Keratinocyte (primary cell): ENCODE measurements at regions not wholly inside any gene's neighbourhood (a gene's known extent, or its start where the extent isn't known, plus 50 kb on each side); places are given as distances from the start of the nearest gene placed in this dataset.

Source experiments
- CTCF ChIP-seq, 3 experiments: IDR thresholded peaks in 1 of 3; conservative IDR thresholded peaks in 1 of 3; optimal IDR thresholded peaks in 1 of 3; 2 replicates in 2 of 3; 3 replicates in 1 of 3; pipeline versions ENCODE3 to v1.5.1; 2011; ENCODE audit warnings: low read length in 3 of 3, mild to moderate bottlenecking in 3 of 3, moderate library complexity in 2 of 3, control low read depth in 1 of 3, inconsistent platforms in 1 of 3; ENCODE audit not compliant: insufficient read depth in 2 of 3; ENCODE audit errors: extremely low read depth in 1 of 3
- EZH2 ChIP-seq: IDR thresholded peaks from one replicate; pipeline ENCODE4 v1.6.1; 2012; ENCODE audit warnings: inconsistent platforms, mild to moderate bottlenecking, low read length, moderate library complexity

- TF ChIP-seq CTCF (optimal IDR thresholded peaks at IDR 0.05 in 1 of 3, IDR thresholded peaks at IDR 0.05 in 1 of 3, conservative IDR thresholded peaks at IDR 0.05 in 1 of 3; ENCODE audit: extremely low read depth in 1 of 3, insufficient read depth in 2 of 3, low read length in 3 of 3) = no peak
- TF ChIP-seq EZH2 = no peak
Observed at GRCh38 chr1:98019747-98020146, 98.9 kb upstream of the DPYD start.
